Left colon (tissue), 2 donors: ENCODE measurements at regions not wholly inside any gene's neighbourhood (a gene's known extent, or its start where the extent isn't known, plus 50 kb on each side); places are given as distances from the start of the nearest gene placed in this dataset.

Experiments
- ATAC-seq: fragments of 200-7000 bp; cut with Tn5 transposase; one replicate; pipeline ENCODE4 v1.9.1; 2020; ENCODE audit warnings: mild to moderate bottlenecking, moderate library complexity
- DNase-seq, 2 donors: peaks; one replicate each; pipeline ENCODE4 v3.0.0-alpha.2; 2020
- intact Hi-C, 2 donors: fragments of 100-400 bp; cut with DNase I in 1 of 2; cut with micrococcal nuclease in 1 of 2; formaldehyde crosslinking; loops; one replicate each; pipeline versions ENCODE4 v1.11.2 to v1.14.0; 2022; cut with DNase I, micrococcal nuclease
- donor health status: DM: no; HTN: no; CAD: no.
- donor health status: DM: yes; HTN: yes; CAD: no.

- intact Hi-C loops: no loop called here
- no peak for DNase-seq
- ATAC-seq: peak; percentile 88
Measured at GRCh38 chr13:21757763-21758162, 86.9 kb downstream of the FGF9 start.

- DNase-seq (no peak), ATAC-seq (peak; percentile 38)
- intact Hi-C loops: no loop called here
Measured at GRCh38 chr13:21758441-21758840, 87.6 kb downstream of the FGF9 start.

- DNase-seq: no peak
- intact Hi-C loops: no loop called here
- peak; percentile 47 for ATAC-seq
Measured at GRCh38 chr13:21759463-21759862, 88.6 kb downstream of the FGF9 start.

- intact Hi-C loops: no loop called here
- ATAC-seq (no peak), DNase-seq (no peak)
Measured at GRCh38 chr13:21759911-21760310, 89.0 kb downstream of the FGF9 start.

- DNase-seq: no peak
- no peak for ATAC-seq
- intact Hi-C loops: no loop called here
Measured at GRCh38 chr13:21761770-21762169, 90.9 kb downstream of the FGF9 start.

GRCh38 chr13:21762512-21762911, 91.6 kb downstream of the FGF9 start:
- DNase-seq (no peak), ATAC-seq (no peak)
- intact Hi-C loops: no loop called here

GRCh38 chr13:21767032-21767431, 96.2 kb downstream of the FGF9 start:
- DNase-seq (no peak), ATAC-seq (no peak)
- intact Hi-C loops: no loop called here

GRCh38 chr13:21771075-21771474, 100.2 kb downstream of the FGF9 start:
- ATAC-seq: no peak
- intact Hi-C loops: no loop called here
- DNase-seq: no peak

GRCh38 chr13:21777166-21777565, 106.3 kb downstream of the FGF9 start:
- ATAC-seq (no peak), DNase-seq (no peak)
- intact Hi-C loops: no loop called here

GRCh38 chr13:21777813-21778212, 106.9 kb downstream of the FGF9 start:
- intact Hi-C loops: no loop called here
- DNase-seq: no peak
- no peak for ATAC-seq

GRCh38 chr13:21782736-21783135, 111.9 kb downstream of the FGF9 start:
- intact Hi-C loops: no loop called here
- ATAC-seq (no peak), DNase-seq (no peak)

GRCh38 chr13:21785990-21786389, 115.1 kb downstream of the FGF9 start:
- no peak for ATAC-seq
- intact Hi-C loops: no loop called here
- DNase-seq: no peak

GRCh38 chr13:21796066-21796465, 125.2 kb downstream of the FGF9 start:
- intact Hi-C loops: no loop called here
- ATAC-seq (no peak), DNase-seq (no peak)

GRCh38 chr13:21796775-21797514, 126.1 kb downstream of the FGF9 start:
- DNase-seq (no peak), ATAC-seq (no peak)

GRCh38 chr13:21797736-21798135, 126.9 kb downstream of the FGF9 start:
- DNase-seq (no peak), ATAC-seq (no peak)
- intact Hi-C loops: no loop called here

More at GRCh38 chr13:21796775-21797514, 126.1 kb downstream of the FGF9 start:
- intact Hi-C loops: no loop called here

GRCh38 chr13:21798181-21798580, 127.3 kb downstream of the FGF9 start:
- DNase-seq: no peak
- ATAC-seq: no peak
- intact Hi-C loops: no loop called here

GRCh38 chr13:21799671-21800070, 128.8 kb downstream of the FGF9 start:
- intact Hi-C loops: no loop called here
- DNase-seq (no peak), ATAC-seq (no peak)

- DNase-seq (no peak), ATAC-seq (peak; percentile 64)
- intact Hi-C loops: no loop called here
Measured at GRCh38 chr13:21800837-21801616, 130.2 kb downstream of the FGF9 start.

GRCh38 chr13:21805733-21806132, 134.9 kb downstream of the FGF9 start:
- DNase-seq (no peak), ATAC-seq (no peak)
- intact Hi-C loops: no loop called here

- ATAC-seq (no peak), DNase-seq (no peak)
- intact Hi-C loops: no loop called here
Measured at GRCh38 chr13:21812192-21812626, 141.3 kb downstream of the FGF9 start.
